ENCODE measurements at regions not wholly inside any gene's neighbourhood (a gene's known extent, or its start where the extent isn't known, plus 50 kb on each side); places are given as distances from the start of the nearest gene placed in this dataset. TPM values are rescaled to one million over a fixed set of nuclear protein-coding genes. Genes with fewer than 3 reads are reported as not detected.

DNA sequence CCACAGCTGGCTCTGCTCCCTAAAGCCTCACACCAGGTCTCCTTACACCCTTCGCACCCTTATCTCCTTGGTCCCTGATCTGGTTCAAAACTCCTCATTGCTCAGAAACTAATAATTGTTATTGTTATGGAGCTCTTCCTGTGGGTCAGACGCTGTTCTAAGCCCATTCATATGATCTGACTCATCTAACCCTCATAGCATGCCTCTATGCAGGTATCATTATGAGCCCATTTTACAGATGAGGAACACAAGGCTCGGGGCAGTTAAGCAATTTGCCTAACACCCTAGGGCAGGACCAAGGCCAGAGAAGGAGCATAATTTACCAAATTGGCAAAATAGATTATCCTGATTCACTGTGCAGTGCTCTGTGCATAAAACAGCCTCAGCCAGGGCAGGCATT lies 51.8 kb upstream of the CCDC167 start:
- H3K4me3 ChIP-seq (ENCODE audit: low read depth, low read length): no peak overlapping the region
- TF ChIP-seq, protein P1, sequence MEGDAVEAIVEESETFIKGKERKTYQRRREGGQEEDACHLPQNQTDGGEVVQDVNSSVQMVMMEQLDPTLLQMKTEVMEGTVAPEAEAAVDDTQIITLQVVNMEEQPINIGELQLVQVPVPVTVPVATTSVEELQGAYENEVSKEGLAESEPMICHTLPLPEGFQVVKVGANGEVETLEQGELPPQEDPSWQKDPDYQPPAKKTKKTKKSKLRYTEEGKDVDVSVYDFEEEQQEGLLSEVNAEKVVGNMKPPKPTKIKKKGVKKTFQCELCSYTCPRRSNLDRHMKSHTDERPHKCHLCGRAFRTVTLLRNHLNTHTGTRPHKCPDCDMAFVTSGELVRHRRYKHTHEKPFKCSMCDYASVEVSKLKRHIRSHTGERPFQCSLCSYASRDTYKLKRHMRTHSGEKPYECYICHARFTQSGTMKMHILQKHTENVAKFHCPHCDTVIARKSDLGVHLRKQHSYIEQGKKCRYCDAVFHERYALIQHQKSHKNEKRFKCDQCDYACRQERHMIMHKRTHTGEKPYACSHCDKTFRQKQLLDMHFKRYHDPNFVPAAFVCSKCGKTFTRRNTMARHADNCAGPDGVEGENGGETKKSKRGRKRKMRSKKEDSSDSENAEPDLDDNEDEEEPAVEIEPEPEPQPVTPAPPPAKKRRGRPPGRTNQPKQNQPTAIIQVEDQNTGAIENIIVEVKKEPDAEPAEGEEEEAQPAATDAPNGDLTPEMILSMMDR (IDR thresholded peaks at IDR 0.05; ENCODE audit: low read depth, low read length): no peak
- no peaks in the 10 kb centered on the region; the same call in 1 of the 2 replicates for H3K9me3 ChIP-seq (ENCODE audit: control insufficient read depth, insufficient read depth, low read length)
- CTCF ChIA-PET: interaction anchor here (1.4 kb wide), 1 partner anchor 15 kb away, joined by 6 read pairs; no protein-coding TSS in a partner anchor
- no peaks in the 10 kb centered on the region for H3K27me3 ChIP-seq (ENCODE audit: control insufficient read depth, insufficient read depth, low read length)
- DNase-seq (ENCODE audit: low read depth, low spot score): no peak
- POLR2A ChIA-PET: no interaction called here
- no peak overlapping the region for H3K27ac ChIP-seq (ENCODE audit: low read depth, low read length)

DNA sequence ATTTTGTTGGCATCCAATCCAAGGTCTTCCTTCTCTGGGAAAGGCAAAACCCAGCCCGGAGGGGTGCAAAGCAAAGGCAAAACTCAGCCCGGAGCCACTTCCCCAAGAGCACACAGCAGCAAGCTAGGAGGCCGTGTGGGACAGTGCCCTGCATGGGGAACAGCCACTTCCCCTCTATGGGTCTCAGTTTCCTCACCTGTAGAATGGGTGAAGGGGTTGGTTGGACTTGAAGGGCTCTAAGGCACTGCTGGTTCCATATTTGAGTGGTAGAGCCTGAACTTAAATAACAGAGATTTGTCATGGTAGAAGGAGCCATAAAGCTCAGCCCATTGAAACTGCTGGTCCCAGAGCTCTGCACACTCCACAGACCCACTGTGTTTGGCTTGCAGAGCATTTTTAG lies 51.3 kb upstream of the CCDC167 start:
- no peak for DNase-seq (ENCODE audit: low read depth, low spot score)
- Histone ChIP-seq H3K4me3 (ENCODE audit: low read depth, low read length) (no peak overlapping the region), H3K27ac (ENCODE audit: low read depth, low read length) (no peak overlapping the region), H3K9me3 (ENCODE audit: control insufficient read depth, insufficient read depth, low read length) (no peaks in the 10 kb centered on the region; the same call in 1 of the 2 replicates), H3K27me3 (ENCODE audit: control insufficient read depth, insufficient read depth, low read length) (peaks cover under 1% of the 10 kb centered on the region)
- TF ChIP-seq, protein P1 (IDR thresholded peaks at IDR 0.05; ENCODE audit: low read depth, low read length): no peak
- CTCF ChIA-PET: interaction anchor here (1.4 kb wide), 1 partner anchor 15 kb away, joined by 6 read pairs; no protein-coding TSS in a partner anchor
- POLR2A ChIA-PET: no interaction called here

DNA sequence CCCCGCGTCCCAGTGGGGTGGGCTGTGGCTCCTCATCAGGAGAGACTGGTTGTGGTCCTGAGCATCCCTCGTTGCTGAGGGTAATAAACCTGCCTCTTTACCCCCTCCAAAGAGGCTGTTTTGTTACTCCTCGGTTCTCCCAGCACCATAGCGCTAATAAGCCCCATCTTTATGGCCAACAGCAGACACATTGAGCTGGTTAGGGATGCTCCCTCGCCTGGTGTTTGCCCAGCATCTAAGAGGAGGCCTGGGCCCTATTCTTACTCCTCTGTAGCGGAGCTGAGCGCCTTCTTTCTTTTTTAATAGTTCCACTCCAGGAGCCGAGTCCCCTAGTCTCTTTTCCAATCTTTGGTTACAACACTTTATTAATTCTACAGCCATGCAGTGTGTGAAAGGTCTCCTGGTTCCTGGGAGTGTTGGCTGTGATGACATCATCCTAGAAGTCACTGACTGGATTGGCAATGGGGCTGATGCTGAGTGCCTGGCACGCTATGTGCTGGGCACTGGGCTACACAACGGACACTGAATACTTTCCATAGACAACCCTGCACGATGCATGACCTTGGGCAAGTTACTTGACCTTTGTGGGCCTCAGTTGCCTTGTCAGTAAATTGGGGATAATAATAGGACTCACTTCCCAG lies 50.6 kb upstream of the CCDC167 start:
- CTCF ChIA-PET: interaction anchor here (0.5 kb wide), 1 partner anchor 595 kb away, joined by 3 read pairs; no protein-coding TSS in a partner anchor
- POLR2A ChIA-PET: interaction anchor here (0.5 kb wide), 1 partner anchor 44 kb away, joined by 3 read pairs; no protein-coding TSS in a partner anchor

DNA sequence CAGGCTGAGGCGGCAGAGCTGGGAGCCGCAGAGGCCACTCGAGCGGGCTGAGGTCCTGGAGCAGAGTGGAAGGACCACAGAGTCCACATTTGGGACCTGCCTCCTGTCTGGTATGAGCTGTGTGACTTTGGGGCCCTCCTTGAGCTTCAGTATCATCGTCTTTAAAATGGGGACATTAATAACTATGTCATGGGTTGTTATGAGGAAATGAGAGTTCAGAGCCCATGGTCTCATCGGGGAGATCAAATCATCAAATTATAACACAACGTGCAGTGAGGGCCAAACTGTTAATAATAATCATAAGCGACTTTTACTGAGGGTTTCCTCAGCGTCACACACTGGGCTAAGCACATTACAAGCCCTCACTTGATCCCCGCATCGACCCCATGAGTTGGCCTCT lies 49.9 kb upstream of the CCDC167 start:
- Histone ChIP-seq H3K4me3 (ENCODE audit: low read depth, low read length) (no peak overlapping the region), H3K27me3 (ENCODE audit: control insufficient read depth, insufficient read depth, low read length) (peaks cover 2% of the 10 kb centered on the region), H3K27ac (ENCODE audit: low read depth, low read length) (no peak overlapping the region), H3K9me3 (ENCODE audit: control insufficient read depth, insufficient read depth, low read length) (no peaks in the 10 kb centered on the region; the same call in 1 of the 2 replicates)
- no peak for DNase-seq (ENCODE audit: low read depth, low spot score)
- POLR2A ChIA-PET: no interaction called here
- CTCF ChIA-PET: no interaction called here
- TF ChIP-seq, protein P1 (IDR thresholded peaks at IDR 0.05; ENCODE audit: low read depth, low read length): no peak

More for the DNA sequence above, 50.6 kb upstream of the CCDC167 start:
- Histone ChIP-seq H3K27me3 (ENCODE audit: control insufficient read depth, insufficient read depth, low read length) (peaks cover 2% of the 10 kb centered on the region), H3K9me3 (ENCODE audit: control insufficient read depth, insufficient read depth, low read length) (no peaks in the 10 kb centered on the region; the same call in 1 of the 2 replicates), H3K4me3 (ENCODE audit: low read depth, low read length) (no peak overlapping the region), H3K27ac (ENCODE audit: low read depth, low read length) (no peak overlapping the region)
- TF ChIP-seq, protein P1 (IDR thresholded peaks at IDR 0.05; ENCODE audit: low read depth, low read length): no peak
- no peak for DNase-seq (ENCODE audit: low read depth, low spot score)

Small RNAs in the stretch of these regions (small RNA-seq; reads per million reads assigned to genes)
- not detected for gene MIR4462 (ENCODE audit: insufficient read length, low read depth)

Data from AG04450 (cell line).